ENCODE measurements at regions not wholly inside any gene's neighbourhood (a gene's known extent, or its start where the extent isn't known, plus 50 kb on each side); places are given as distances from the start of the nearest gene placed in this dataset.

- TF ChIP-seq CTCF (IDR thresholded peaks at IDR 0.05): no peak
- no peak for TF ChIP-seq POLR2A (IDR thresholded peaks at IDR 0.05)
Measured at GRCh38 chr3:36298188-36298587, 82.1 kb upstream of the STAC start.
